ENCODE measurements at regions not wholly inside any gene's neighbourhood (a gene's known extent, or its start where the extent isn't known, plus 50 kb on each side); places are given as distances from the start of the nearest gene placed in this dataset.

DNA sequence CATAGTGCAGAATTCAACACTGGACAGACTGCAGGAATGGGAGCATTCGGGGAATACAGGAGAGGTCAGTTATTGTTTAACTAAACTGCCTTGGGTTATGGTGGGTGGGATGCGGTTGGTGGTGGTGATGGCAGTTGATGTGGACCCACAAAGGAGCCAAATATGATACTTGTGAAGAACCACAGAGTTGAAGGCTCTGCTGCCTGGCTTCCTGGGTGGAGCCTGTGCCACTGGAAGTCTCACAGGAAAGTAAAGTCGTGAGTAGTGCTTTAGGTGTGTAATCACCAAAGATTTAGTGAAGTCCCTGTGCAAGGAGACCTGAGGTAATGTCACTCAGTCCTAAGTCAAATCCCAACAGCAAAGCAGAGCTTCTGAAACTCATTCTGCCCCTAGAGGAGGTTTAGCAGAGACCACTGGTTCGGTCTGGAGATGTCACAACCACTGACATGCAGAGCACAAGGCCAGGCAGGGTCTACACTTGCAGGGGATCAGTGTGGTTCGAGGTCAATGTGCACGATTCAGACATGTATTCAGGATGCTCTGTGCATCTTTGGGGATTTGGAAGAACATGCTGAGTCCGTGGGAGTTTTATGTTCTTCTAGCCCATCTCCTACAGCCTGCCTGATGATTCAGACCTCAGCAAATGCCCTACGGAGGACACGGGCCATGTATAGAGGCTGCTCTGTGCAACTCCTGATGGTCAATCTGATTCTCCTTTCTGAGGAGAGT is 1150.9 kb downstream of the RPIA start:
- Histone ChIP-seq H3K9me3 (ENCODE audit: control insufficient read depth in 1 of 2, low read length in 2 of 2) (peaks cover 4 to 6% of the 10 kb centered on the region in 2 donors), H3K4me3 (ENCODE audit: low read length in 2 of 2) (no peak overlapping the region), H3K27me3 (ENCODE audit: insufficient read depth, low read length) (no peaks in the 10 kb centered on the region), H3K27ac (ENCODE audit: low read depth, low read length) (no peak overlapping the region), H3K4me1 (ENCODE audit: insufficient read depth, low read length) (no peaks in the 10 kb centered on the region), H3K36me3 (ENCODE audit: insufficient read depth, low read length) (no peaks in the 10 kb centered on the region)
- Mint-ChIP-seq H3K27ac (no peak overlapping the region), H3K4me1 (peaks cover 0 to 7% (median 0%) of the 10 kb centered on the region in 4 donors), H3K9me3 (peaks cover 2 to 32% (median 12%) of the 10 kb centered on the region in 8 donors), H3K27me3 (no peaks in the 10 kb centered on the region), H3K36me3 (peaks cover 3 to 23% of the 10 kb centered on the region in 2 donors), H3K4me3 (no peak overlapping the region)
- POLR2A ChIA-PET (ENCODE audit: partially characterized antibody) = no interaction called here
- no peak for DNase-seq
- intact Hi-C loops (cut with micrococcal nuclease) = no loop called here
- CTCF ChIA-PET (ENCODE audit: partially characterized antibody) = no interaction called here

DNA sequence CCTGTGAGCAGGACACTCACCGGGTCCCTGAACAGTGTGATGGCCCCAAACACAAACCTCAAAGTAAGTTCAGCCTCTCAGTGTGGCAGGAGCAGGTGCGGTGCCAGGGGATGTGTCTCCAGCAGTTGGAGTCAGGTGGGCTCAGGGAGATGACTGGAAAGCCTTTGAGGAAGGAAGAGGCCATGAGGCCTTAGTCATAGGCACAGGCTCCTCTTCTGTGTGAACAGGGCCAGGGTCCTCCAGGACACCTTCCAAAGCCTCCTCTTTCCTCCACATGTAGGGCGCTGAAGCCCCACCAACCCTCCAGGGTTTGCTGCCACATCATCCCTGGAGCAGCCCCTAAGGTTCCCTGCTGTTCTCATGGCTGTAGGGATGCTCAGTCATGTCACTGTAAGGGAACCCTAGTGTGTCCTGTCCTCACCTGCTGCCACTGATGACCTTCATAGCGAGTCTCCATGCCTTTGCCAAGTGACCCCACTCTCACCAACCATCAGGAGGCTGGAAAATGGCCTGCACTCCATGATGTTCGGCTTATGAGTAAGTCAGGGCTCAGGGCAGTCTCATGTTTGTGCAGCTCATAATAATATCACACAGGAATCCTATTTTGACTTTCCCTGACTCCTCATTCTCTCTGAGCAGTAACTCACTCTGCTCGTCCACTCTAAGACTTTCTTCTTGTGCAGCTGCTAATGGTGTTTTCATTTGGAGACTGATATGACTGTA is 1152.9 kb downstream of the RPIA start:
- Histone ChIP-seq H3K9me3 (ENCODE audit: control insufficient read depth in 1 of 2, low read length in 2 of 2) (peaks cover 0 to 6% of the 10 kb centered on the region in 2 donors), H3K27ac (ENCODE audit: low read depth, low read length) (no peak overlapping the region), H3K4me3 (ENCODE audit: low read length in 2 of 2) (no peak overlapping the region), H3K4me1 (ENCODE audit: insufficient read depth, low read length) (no peaks in the 10 kb centered on the region), H3K36me3 (ENCODE audit: insufficient read depth, low read length) (no peaks in the 10 kb centered on the region), H3K27me3 (ENCODE audit: insufficient read depth, low read length) (no peaks in the 10 kb centered on the region)
- Mint-ChIP-seq H3K9me3 (peaks cover 2 to 21% (median 10%) of the 10 kb centered on the region in 8 donors), H3K4me3 (no peak overlapping the region), H3K27ac (no peak overlapping the region), H3K4me1 (peaks cover 0 to 5% (median 0%) of the 10 kb centered on the region in 4 donors), H3K27me3 (no peaks in the 10 kb centered on the region), H3K36me3 (peaks cover 3 to 9% of the 10 kb centered on the region in 2 donors)
- intact Hi-C loops (cut with micrococcal nuclease) = no loop called here
- peak in 1 of 5 donors; percentile 36 for DNase-seq
- POLR2A ChIA-PET (ENCODE audit: partially characterized antibody) = no interaction called here
- CTCF ChIA-PET (ENCODE audit: partially characterized antibody) = no interaction called here

- intact Hi-C loops (cut with micrococcal nuclease) = no loop called here
- Mint-ChIP-seq H3K27me3 (no peaks in the 10 kb centered on the region), H3K4me1 (peaks cover 0 to 2% (median 0%) of the 10 kb centered on the region in 4 donors), H3K36me3 (peaks cover 0 to 4% of the 10 kb centered on the region in 2 donors), H3K27ac (no peak overlapping the region), H3K4me3 (no peak overlapping the region), H3K9me3 (peaks cover 2 to 21% (median 10%) of the 10 kb centered on the region in 8 donors)
- no peaks in the 10 kb centered on the region for H3K4me1 ChIP-seq (ENCODE audit: insufficient read depth, low read length)
- no peaks in the 10 kb centered on the region for H3K27me3 ChIP-seq (ENCODE audit: insufficient read depth, low read length)
- DNase-seq = no peak
- ChIA-PET POLR2A (ENCODE audit: partially characterized antibody) (no interaction called here), CTCF (ENCODE audit: partially characterized antibody) (no interaction called here)
- H3K9me3 ChIP-seq (ENCODE audit: control insufficient read depth in 1 of 2, low read length in 2 of 2) = peaks cover 0 to 6% of the 10 kb centered on the region in 2 donors
- no peak overlapping the region for H3K27ac ChIP-seq (ENCODE audit: low read depth, low read length)
- no peak overlapping the region for H3K4me3 ChIP-seq (ENCODE audit: low read length in 2 of 2)
- H3K36me3 ChIP-seq (ENCODE audit: insufficient read depth, low read length) = no peaks in the 10 kb centered on the region
Observed at GRCh38 chr2:89845532-89845931, 1154.1 kb downstream of the RPIA start.

GRCh38 chr2:89848114-89848513 is 1156.6 kb downstream of the RPIA start:
- ChIA-PET CTCF (ENCODE audit: partially characterized antibody) (no interaction called here), POLR2A (ENCODE audit: partially characterized antibody) (no interaction called here)
- H3K27ac Mint-ChIP-seq = no peak overlapping the region
- Histone ChIP-seq H3K9me3 (ENCODE audit: control insufficient read depth in 1 of 2, low read length in 2 of 2) (no peaks in the 10 kb centered on the region), H3K27ac (ENCODE audit: low read depth, low read length) (no peak overlapping the region), H3K27me3 (ENCODE audit: insufficient read depth, low read length) (no peaks in the 10 kb centered on the region), H3K36me3 (ENCODE audit: insufficient read depth, low read length) (no peaks in the 10 kb centered on the region), H3K4me1 (ENCODE audit: insufficient read depth, low read length) (no peaks in the 10 kb centered on the region), H3K4me3 (ENCODE audit: low read length in 2 of 2) (no peak overlapping the region)
- no peaks in the 10 kb centered on the region for H3K36me3 Mint-ChIP-seq
- H3K27me3 Mint-ChIP-seq = no peaks in the 10 kb centered on the region
- intact Hi-C loops (cut with micrococcal nuclease) = no loop called here
- peaks cover 0 to 10% (median 3%) of the 10 kb centered on the region in 8 donors for H3K9me3 Mint-ChIP-seq
- H3K4me1 Mint-ChIP-seq = no peaks in the 10 kb centered on the region
- no peak for DNase-seq
- no peak overlapping the region for H3K4me3 Mint-ChIP-seq

DNA sequence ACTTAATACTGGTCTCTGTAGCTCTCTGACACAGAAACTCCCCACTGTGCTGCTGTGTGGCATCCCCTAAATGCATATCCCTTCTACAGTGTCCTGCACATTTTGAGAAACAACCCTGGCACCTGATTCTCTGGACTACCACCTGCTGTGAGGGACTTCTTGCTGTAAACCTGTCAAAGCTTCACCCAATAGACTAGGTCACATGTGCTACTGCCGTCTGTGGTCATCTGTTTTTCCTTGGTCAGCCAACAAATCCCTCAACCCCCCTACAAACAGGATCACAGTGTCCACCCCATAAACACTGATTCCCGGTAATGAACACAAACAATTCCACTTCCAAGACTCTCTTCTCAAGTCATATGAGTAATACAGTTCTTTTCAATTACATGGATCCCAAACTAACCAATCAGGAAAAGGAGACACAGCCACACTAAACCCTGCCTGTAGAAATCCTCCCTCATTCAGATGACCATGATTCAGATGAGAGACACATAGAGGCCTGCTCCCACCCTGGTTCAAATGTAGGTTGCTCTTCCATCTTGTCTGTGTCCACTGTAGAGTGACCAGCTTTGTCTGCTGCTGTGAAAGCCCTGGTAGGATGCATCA is 1157.4 kb downstream of the RPIA start:
- peaks cover 0 to 10% (median 3%) of the 10 kb centered on the region in 8 donors for H3K9me3 Mint-ChIP-seq
- Histone ChIP-seq H3K4me3 (ENCODE audit: low read length in 2 of 2) (no peak overlapping the region), H3K27me3 (ENCODE audit: insufficient read depth, low read length) (no peaks in the 10 kb centered on the region), H3K36me3 (ENCODE audit: insufficient read depth, low read length) (no peaks in the 10 kb centered on the region), H3K27ac (ENCODE audit: low read depth, low read length) (no peak overlapping the region), H3K9me3 (ENCODE audit: control insufficient read depth in 1 of 2, low read length in 2 of 2) (no peaks in the 10 kb centered on the region), H3K4me1 (ENCODE audit: insufficient read depth, low read length) (no peaks in the 10 kb centered on the region)
- DNase-seq = no peak
- ChIA-PET CTCF (ENCODE audit: partially characterized antibody) (no interaction called here), POLR2A (ENCODE audit: partially characterized antibody) (no interaction called here)
- no peaks in the 10 kb centered on the region for H3K36me3 Mint-ChIP-seq
- H3K27me3 Mint-ChIP-seq = no peaks in the 10 kb centered on the region
- intact Hi-C loops (cut with micrococcal nuclease) = no loop called here
- H3K27ac Mint-ChIP-seq = peak overlapping the region in 1 of 7 donors; percentile 14
- H3K4me1 Mint-ChIP-seq = no peaks in the 10 kb centered on the region
- no peak overlapping the region for H3K4me3 Mint-ChIP-seq

DNA sequence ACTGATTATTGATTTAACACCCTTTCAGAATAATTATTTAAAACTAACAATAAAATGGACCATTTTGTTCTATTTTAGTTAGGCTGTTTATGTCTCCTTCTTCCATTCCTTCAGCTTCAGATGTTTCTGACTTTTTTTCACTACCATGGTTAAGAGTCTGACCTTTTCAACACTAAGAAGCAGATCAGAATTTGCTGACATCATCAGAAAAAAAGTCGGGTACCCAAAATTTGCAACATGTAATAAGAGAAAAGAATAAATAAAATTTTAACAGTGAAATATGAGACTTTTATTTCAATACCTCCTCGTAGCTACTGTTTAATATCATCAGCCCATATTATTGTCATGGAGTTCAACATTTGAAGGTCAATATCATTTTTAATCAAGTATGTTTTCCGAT is 1158.3 kb downstream of the RPIA start:
- H3K36me3 Mint-ChIP-seq = no peaks in the 10 kb centered on the region
- Histone ChIP-seq H3K9me3 (ENCODE audit: control insufficient read depth in 1 of 2, low read length in 2 of 2) (no peaks in the 10 kb centered on the region), H3K4me1 (ENCODE audit: insufficient read depth, low read length) (no peaks in the 10 kb centered on the region), H3K27me3 (ENCODE audit: insufficient read depth, low read length) (no peaks in the 10 kb centered on the region), H3K36me3 (ENCODE audit: insufficient read depth, low read length) (no peaks in the 10 kb centered on the region), H3K27ac (ENCODE audit: low read depth, low read length) (no peak overlapping the region), H3K4me3 (ENCODE audit: low read length in 2 of 2) (no peak overlapping the region)
- H3K9me3 Mint-ChIP-seq = peaks cover 0 to 10% (median 3%) of the 10 kb centered on the region in 8 donors
- intact Hi-C loops (cut with micrococcal nuclease) = no loop called here
- CTCF ChIA-PET (ENCODE audit: partially characterized antibody) = no interaction called here
- H3K27ac Mint-ChIP-seq = no peak overlapping the region
- H3K27me3 Mint-ChIP-seq = no peaks in the 10 kb centered on the region
- no peak for DNase-seq
- H3K4me1 Mint-ChIP-seq = no peaks in the 10 kb centered on the region
- POLR2A ChIA-PET (ENCODE audit: partially characterized antibody) = no interaction called here
- H3K4me3 Mint-ChIP-seq = no peak overlapping the region

- H3K9me3 Mint-ChIP-seq = peaks cover 0 to 10% (median 3%) of the 10 kb centered on the region in 8 donors
- H3K4me1 Mint-ChIP-seq = no peaks in the 10 kb centered on the region
- no peak overlapping the region for H3K27ac ChIP-seq (ENCODE audit: low read depth, low read length)
- intact Hi-C loops (cut with micrococcal nuclease) = no loop called here
- POLR2A ChIA-PET (ENCODE audit: partially characterized antibody) = no interaction called here
- CTCF ChIA-PET (ENCODE audit: partially characterized antibody) = no interaction called here
- H3K4me3 Mint-ChIP-seq = no peak overlapping the region
- H3K9me3 ChIP-seq (ENCODE audit: control insufficient read depth in 1 of 2, low read length in 2 of 2) = no peaks in the 10 kb centered on the region
- H3K27me3 ChIP-seq (ENCODE audit: insufficient read depth, low read length) = no peaks in the 10 kb centered on the region
- H3K27ac Mint-ChIP-seq = no peak overlapping the region
- H3K36me3 ChIP-seq (ENCODE audit: insufficient read depth, low read length) = no peaks in the 10 kb centered on the region
- no peaks in the 10 kb centered on the region for H3K4me1 ChIP-seq (ENCODE audit: insufficient read depth, low read length)
- H3K36me3 Mint-ChIP-seq = no peaks in the 10 kb centered on the region
- DNase-seq = no peak
- no peaks in the 10 kb centered on the region for H3K27me3 Mint-ChIP-seq
- no peak overlapping the region for H3K4me3 ChIP-seq (ENCODE audit: low read length in 2 of 2)
Observed at GRCh38 chr2:89850481-89850880, 1159.0 kb downstream of the RPIA start.

All from CD4-positive, alpha-beta memory T cell (primary cell).